Gastrocnemius medialis (tissue), 4 donors: ENCODE measurements at regions not wholly inside any gene's neighbourhood (a gene's known extent, or its start where the extent isn't known, plus 50 kb on each side); places are given as distances from the start of the nearest gene placed in this dataset.

Experiments
- CTCF ChIP-seq, 5 experiments: fragments of 450-650 bp in 3 of 5; fragments of 200-600 bp in 2 of 5; sonication (generic) in 2 of 5; IDR thresholded peaks in 4 of 5; conservative IDR thresholded peaks in 1 of 5; 1 replicate in 4 of 5; 2 replicates in 1 of 5; pipeline ENCODE4 v1.5.1; 2016 to 2019; ENCODE audit warnings: antibody characterized with exemption in 5 of 5, mild to moderate bottlenecking in 3 of 5, moderate library complexity in 3 of 5
- POLR2A ChIP-seq, 2 donors: fragments of 450-650 bp; IDR thresholded peaks; one replicate each; pipeline ENCODE4 v1.6.1; 2017; ENCODE audit warnings: antibody characterized with exemption in 2 of 2, mild to moderate bottlenecking in 2 of 2, moderate library complexity in 2 of 2

- TF ChIP-seq CTCF (IDR thresholded peaks at IDR 0.05 in 4 of 5, conservative IDR thresholded peaks at IDR 0.05 in 1 of 5) (no peak), POLR2A (IDR thresholded peaks at IDR 0.05) (no peak)
Measured at GRCh38 chr5:5953584-5954274, 424.6 kb downstream of the MED10 start.
